ENCODE measurements at regions not wholly inside any gene's neighbourhood (a gene's known extent, or its start where the extent isn't known, plus 50 kb on each side); places are given as distances from the start of the nearest gene placed in this dataset.

GRCh38 chr13:111397202-111397880 is 76.9 kb downstream of the TEX29 start:
- POLR2A ChIA-PET (ENCODE audit: low non-redundant PET): no interaction called here
- CTCF ChIA-PET: no interaction called here
- H3K4me3 ChIP-seq (ENCODE audit: low read depth, low read length, poor library complexity, severe bottlenecking): no peak overlapping the region
- H3K27me3 ChIP-seq (replicated peaks; ENCODE audit: insufficient read depth, low read depth, low read length, poor library complexity): peaks cover 5% of the 10 kb centered on the region
- intact Hi-C loops (cut with micrococcal nuclease; ENCODE audit: unreplicated experiment): no loop called here
- no peaks in the 10 kb centered on the region for H3K36me3 ChIP-seq (ENCODE audit: insufficient read depth, low read length, poor library complexity, severe bottlenecking)
- H3K27ac ChIP-seq (ENCODE audit: low read depth, low read length, poor library complexity, severe bottlenecking): no peak overlapping the region
- no peaks in the 10 kb centered on the region for H3K9me3 ChIP-seq (ENCODE audit: low read depth, low read length, poor library complexity, severe bottlenecking)
- TF ChIP-seq CTCF (conservative IDR thresholded peaks at IDR 0.05; ENCODE audit: low read depth, low read length) (no peak), EZH2 (IDR thresholded peaks at IDR 0.05; ENCODE audit: borderline replicate concordance, low read depth, low read length, poor library complexity, severe bottlenecking) (no peak)
- BruUV-seq (replicated peaks): no TSS peak
- no peaks in the 10 kb centered on the region for H3K4me1 ChIP-seq (ENCODE audit: insufficient read depth, low read length, poor library complexity, severe bottlenecking)
- no peak for DNase-seq (ENCODE audit: low spot score)

- ChIA-PET CTCF (no interaction called here), POLR2A (ENCODE audit: low non-redundant PET) (no interaction called here)
- no peaks in the 10 kb centered on the region for H3K4me1 ChIP-seq (ENCODE audit: insufficient read depth, low read length, poor library complexity, severe bottlenecking)
- H3K4me3 ChIP-seq (ENCODE audit: low read depth, low read length, poor library complexity, severe bottlenecking): no peak overlapping the region
- no peak for DNase-seq (ENCODE audit: low spot score)
- no peak for TF ChIP-seq CTCF (conservative IDR thresholded peaks at IDR 0.05; ENCODE audit: low read depth, low read length)
- TF ChIP-seq EZH2 (IDR thresholded peaks at IDR 0.05; ENCODE audit: borderline replicate concordance, low read depth, low read length, poor library complexity, severe bottlenecking): no peak
- BruUV-seq (replicated peaks): no TSS peak
- H3K27ac ChIP-seq (ENCODE audit: low read depth, low read length, poor library complexity, severe bottlenecking): no peak overlapping the region
- H3K36me3 ChIP-seq (ENCODE audit: insufficient read depth, low read length, poor library complexity, severe bottlenecking): no peaks in the 10 kb centered on the region
- intact Hi-C loops (cut with micrococcal nuclease; ENCODE audit: unreplicated experiment): no loop called here
- H3K9me3 ChIP-seq (ENCODE audit: low read depth, low read length, poor library complexity, severe bottlenecking): no peaks in the 10 kb centered on the region
- H3K27me3 ChIP-seq (replicated peaks; ENCODE audit: insufficient read depth, low read depth, low read length, poor library complexity): peaks cover 5% of the 10 kb centered on the region
Observed at GRCh38 chr13:111398196-111398595, 77.8 kb downstream of the TEX29 start.

GRCh38 chr13:111398715-111399299 is 78.4 kb downstream of the TEX29 start:
- Histone ChIP-seq H3K27ac (ENCODE audit: low read depth, low read length, poor library complexity, severe bottlenecking) (no peak overlapping the region), H3K4me1 (ENCODE audit: insufficient read depth, low read length, poor library complexity, severe bottlenecking) (no peaks in the 10 kb centered on the region), H3K36me3 (ENCODE audit: insufficient read depth, low read length, poor library complexity, severe bottlenecking) (no peaks in the 10 kb centered on the region), H3K27me3 (replicated peaks; ENCODE audit: insufficient read depth, low read depth, low read length, poor library complexity) (peaks cover 5% of the 10 kb centered on the region), H3K9me3 (ENCODE audit: low read depth, low read length, poor library complexity, severe bottlenecking) (no peaks in the 10 kb centered on the region), H3K4me3 (ENCODE audit: low read depth, low read length, poor library complexity, severe bottlenecking) (no peak overlapping the region)
- DNase-seq (ENCODE audit: low spot score): no peak
- ChIA-PET CTCF (no interaction called here), POLR2A (ENCODE audit: low non-redundant PET) (no interaction called here)
- no peak for TF ChIP-seq CTCF (conservative IDR thresholded peaks at IDR 0.05; ENCODE audit: low read depth, low read length)
- TF ChIP-seq EZH2 (IDR thresholded peaks at IDR 0.05; ENCODE audit: borderline replicate concordance, low read depth, low read length, poor library complexity, severe bottlenecking): no peak
- intact Hi-C loops (cut with micrococcal nuclease; ENCODE audit: unreplicated experiment): no loop called here
- BruUV-seq (replicated peaks): no TSS peak
